OCI-LY7 (cell line): ENCODE measurements at regions not wholly inside any gene's neighbourhood (a gene's known extent, or its start where the extent isn't known, plus 50 kb on each side); places are given as distances from the start of the nearest gene placed in this dataset.

Experiments used
- BruUV-seq: library from RNA; stranded (reverse); fragments of 400-500 nt; replicated peaks from 2 replicates; lab custom pipeline; 2021; lab: Mats Ljungman, UMichigan
- CTCF ChIA-PET: fragments of 300-600 bp; sonication (Branson Sonifier 250); formaldehyde crosslinking; loops from one replicate; lab custom pipeline; 2022; ENCODE audit warnings: antibody characterized with exemption; ENCODE audit not compliant: unreplicated experiment; lab: Charles Lee
- POLR2A ChIA-PET: fragments of 300-600 bp; sonication (Branson Sonifier 250); formaldehyde crosslinking; loops from one replicate; lab custom pipeline; 2022; ENCODE audit warnings: antibody characterized with exemption; lab: Charles Lee
- DNase-seq: peaks from one replicate; pipeline ENCODE4 v3.0.0-alpha.2; 2015; ENCODE audit warnings: low spot score
- H2AFZ ChIP-seq: fragments of 200-600 bp; sonication (generic), shearing (Covaris generic); 2 replicates; pipeline ENCODE4 v1.6.1; 2014; ENCODE audit warnings: mild to moderate bottlenecking, antibody characterized with exemption, low read length, moderate library complexity
- H3K27ac ChIP-seq: fragments of 200-600 bp; sonication (generic); 2 replicates; pipeline ENCODE4 v1.5.1; 2014; ENCODE audit warnings: mixed run types, low read depth, mild to moderate bottlenecking, moderate library complexity, low read length, inconsistent platforms; ENCODE audit not compliant: poor library complexity, severe bottlenecking
- H3K36me3 ChIP-seq: fragments of 200-600 bp; sonication (generic); 2 replicates; pipeline ENCODE4 v1.6.1; 2014; ENCODE audit warnings: mild to moderate bottlenecking, antibody characterized with exemption, low read length, moderate library complexity, mixed read lengths; ENCODE audit not compliant: insufficient read depth
- H3K4me1 ChIP-seq: fragments of 200-600 bp; sonication (generic); 2 replicates; pipeline ENCODE4 v1.5.1; 2014; ENCODE audit warnings: mild to moderate bottlenecking, low read length; ENCODE audit not compliant: insufficient read depth, poor library complexity, severe bottlenecking
- H3K4me2 ChIP-seq: fragments of 200-600 bp; sonication (generic); 2 replicates; pipeline ENCODE4 v1.6.1; 2014; ENCODE audit warnings: mild to moderate bottlenecking, low read length
- H3K4me3 ChIP-seq: fragments of 200-600 bp; sonication (generic); 2 replicates; pipeline ENCODE4 v1.5.1; 2014; ENCODE audit warnings: mild to moderate bottlenecking, low read depth, low read length; ENCODE audit not compliant: poor library complexity, severe bottlenecking
- H3K79me2 ChIP-seq: fragments of 200-600 bp; sonication (generic); 2 replicates; pipeline ENCODE4 v1.6.1; 2016; ENCODE audit warnings: low read depth, mild to moderate bottlenecking, low read length, moderate library complexity, mixed read lengths; ENCODE audit not compliant: insufficient read depth
- H3K9me2 ChIP-seq: fragments of 200-600 bp; sonication (generic); 2 replicates; pipeline ENCODE4 v1.6.1; 2016; ENCODE audit warnings: mild to moderate bottlenecking, low read length, mixed read lengths; ENCODE audit not compliant: insufficient read depth
- H3K9me3 ChIP-seq: fragments of 200-600 bp; sonication (generic); 2 replicates; pipeline ENCODE4 v1.6.1; 2014; ENCODE audit warnings: mild to moderate bottlenecking, mixed run types, low read length, mixed read lengths
- H4K20me1 ChIP-seq: fragments of 200-600 bp; sonication (generic); 2 replicates; pipeline ENCODE4 v1.6.1; 2014; ENCODE audit warnings: mild to moderate bottlenecking, antibody characterized with exemption, low read length, moderate library complexity, mixed read lengths; ENCODE audit not compliant: insufficient read depth
- EZH2phosphoT487 ChIP-seq: fragments of 200-600 bp; sonication (generic); IDR thresholded peaks from 2 replicates; pipeline ENCODE4 v1.6.1; 2018; ENCODE audit warnings: low read depth, borderline replicate concordance, mild to moderate bottlenecking, mixed run types, antibody characterized with exemption, low read length, moderate library complexity, mixed read lengths
- intact Hi-C: fragments of 100-400 bp; cut with micrococcal nuclease; formaldehyde crosslinking; loops from one replicate; pipeline ENCODE4 v1.10.0; 2022; ENCODE audit not compliant: unreplicated experiment
- TF ChIP-seq, protein P1 (sequence below): fragments of 200-600 bp; sonication (generic); conservative IDR thresholded peaks from 2 replicates; pipeline ENCODE4 v1.5.1; 2014; ENCODE audit warnings: mild to moderate bottlenecking, antibody characterized with exemption, low read length, moderate library complexity, mixed read lengths

DNA sequence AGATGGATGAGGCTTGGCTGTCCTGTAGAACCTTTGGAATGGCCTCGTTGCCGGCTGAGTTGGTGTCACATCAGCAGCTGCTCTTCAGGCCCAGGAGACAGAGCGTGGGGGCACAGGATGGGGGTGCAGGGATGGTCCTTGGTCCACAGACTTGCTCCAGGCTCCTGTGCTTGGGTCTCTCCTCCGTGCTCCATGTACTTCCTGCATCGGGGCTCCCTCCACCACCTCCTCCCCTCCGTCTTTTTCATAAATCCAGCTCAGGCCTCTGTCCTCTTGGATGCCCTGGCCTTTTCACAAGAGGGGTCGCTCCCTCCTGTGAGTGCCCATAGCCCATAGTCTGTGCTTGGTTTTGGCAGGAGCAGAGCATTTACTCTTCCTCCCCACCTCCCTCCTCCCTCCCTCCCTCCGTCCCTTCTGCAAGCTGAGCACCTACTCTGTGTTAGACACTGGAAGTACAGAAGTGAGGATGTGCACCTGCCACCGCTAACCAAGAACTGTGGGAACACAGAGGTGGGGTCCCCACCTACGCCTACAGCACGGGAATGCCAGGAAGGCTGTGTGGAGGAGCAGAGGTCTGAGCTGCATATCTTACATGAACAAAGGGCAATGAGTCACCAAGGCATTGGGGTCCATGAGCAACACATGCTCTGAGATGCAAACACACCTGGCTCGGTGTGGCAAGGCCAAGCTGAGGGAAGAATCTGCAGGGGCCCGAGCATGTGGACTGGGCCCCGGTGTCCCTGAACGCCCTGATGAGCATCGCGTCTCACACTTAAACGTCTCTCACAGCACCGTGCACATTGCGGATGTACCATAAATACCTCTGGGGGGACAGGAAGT, 458.7 kb upstream of the HS6ST1 start:
- no peaks in the 10 kb centered on the region for H3K9me2 ChIP-seq
- ChIA-PET CTCF (no interaction called here), POLR2A (interaction anchor here (0.7 kb wide), 1 partner anchor 14 kb away, joined by 3 read pairs; no protein-coding TSS in a partner anchor)
- no TSS peak for BruUV-seq
- no peak overlapping the region for H3K4me3 ChIP-seq
- intact Hi-C loops = no loop called here
- H3K36me3 ChIP-seq = no peaks in the 10 kb centered on the region
- no peak for DNase-seq
- TF ChIP-seq EZH2phosphoT487 = no peak
- TF ChIP-seq, protein P1, sequence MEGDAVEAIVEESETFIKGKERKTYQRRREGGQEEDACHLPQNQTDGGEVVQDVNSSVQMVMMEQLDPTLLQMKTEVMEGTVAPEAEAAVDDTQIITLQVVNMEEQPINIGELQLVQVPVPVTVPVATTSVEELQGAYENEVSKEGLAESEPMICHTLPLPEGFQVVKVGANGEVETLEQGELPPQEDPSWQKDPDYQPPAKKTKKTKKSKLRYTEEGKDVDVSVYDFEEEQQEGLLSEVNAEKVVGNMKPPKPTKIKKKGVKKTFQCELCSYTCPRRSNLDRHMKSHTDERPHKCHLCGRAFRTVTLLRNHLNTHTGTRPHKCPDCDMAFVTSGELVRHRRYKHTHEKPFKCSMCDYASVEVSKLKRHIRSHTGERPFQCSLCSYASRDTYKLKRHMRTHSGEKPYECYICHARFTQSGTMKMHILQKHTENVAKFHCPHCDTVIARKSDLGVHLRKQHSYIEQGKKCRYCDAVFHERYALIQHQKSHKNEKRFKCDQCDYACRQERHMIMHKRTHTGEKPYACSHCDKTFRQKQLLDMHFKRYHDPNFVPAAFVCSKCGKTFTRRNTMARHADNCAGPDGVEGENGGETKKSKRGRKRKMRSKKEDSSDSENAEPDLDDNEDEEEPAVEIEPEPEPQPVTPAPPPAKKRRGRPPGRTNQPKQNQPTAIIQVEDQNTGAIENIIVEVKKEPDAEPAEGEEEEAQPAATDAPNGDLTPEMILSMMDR = no peak
- H2AFZ ChIP-seq = no peak overlapping the region
- H3K4me2 ChIP-seq = no peak overlapping the region
- no peak overlapping the region for H3K27ac ChIP-seq
- H4K20me1 ChIP-seq = no peaks in the 10 kb centered on the region
- H3K9me3 ChIP-seq = no peaks in the 10 kb centered on the region
- no peaks in the 10 kb centered on the region for H3K79me2 ChIP-seq
- H3K4me1 ChIP-seq = no peaks in the 10 kb centered on the region

DNA sequence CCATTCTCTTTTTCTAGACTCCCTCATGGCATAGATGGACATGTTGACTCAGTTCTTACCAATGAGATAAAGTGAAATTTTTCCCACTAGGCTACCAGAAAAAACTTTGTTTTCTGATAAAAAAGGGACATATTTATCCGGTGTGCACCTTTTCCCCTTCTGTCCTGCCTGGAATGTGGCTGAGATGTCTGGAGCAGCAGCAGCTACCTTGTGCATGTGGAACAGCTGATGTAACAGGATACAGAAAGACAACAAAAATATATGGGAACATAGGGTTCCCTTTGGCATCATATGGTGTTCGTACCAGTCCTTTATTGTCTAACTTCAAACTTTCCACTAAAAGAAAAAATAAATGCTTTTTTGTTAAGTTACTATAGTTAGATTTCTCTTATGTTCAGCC, 460.2 kb upstream of the HS6ST1 start:
- Histone ChIP-seq H3K79me2 (no peaks in the 10 kb centered on the region), H3K9me3 (no peaks in the 10 kb centered on the region), H3K27ac (no peak overlapping the region), H2AFZ (no peak overlapping the region), H4K20me1 (no peaks in the 10 kb centered on the region), H3K9me2 (no peaks in the 10 kb centered on the region), H3K4me2 (no peak overlapping the region), H3K4me1 (no peaks in the 10 kb centered on the region), H3K36me3 (no peaks in the 10 kb centered on the region), H3K4me3 (no peak overlapping the region)
- intact Hi-C loops = no loop called here
- BruUV-seq = no TSS peak
- ChIA-PET POLR2A (no interaction called here), CTCF (no interaction called here)
- no peak for DNase-seq
- no peak for TF ChIP-seq EZH2phosphoT487
- TF ChIP-seq, protein P1 = no peak
